GM19043 (cell line): ENCODE measurements at regions not wholly inside any gene's neighbourhood (a gene's known extent, or its start where the extent isn't known, plus 50 kb on each side); places are given as distances from the start of the nearest gene placed in this dataset.

Experiments
- ATAC-seq: cut with Tn5 transposase; IDR thresholded peaks from one replicate; pipeline ENCODE4 v1.9.1; 2021; ENCODE audit warnings: low read depth; ENCODE audit not compliant: unreplicated experiment

DNA sequence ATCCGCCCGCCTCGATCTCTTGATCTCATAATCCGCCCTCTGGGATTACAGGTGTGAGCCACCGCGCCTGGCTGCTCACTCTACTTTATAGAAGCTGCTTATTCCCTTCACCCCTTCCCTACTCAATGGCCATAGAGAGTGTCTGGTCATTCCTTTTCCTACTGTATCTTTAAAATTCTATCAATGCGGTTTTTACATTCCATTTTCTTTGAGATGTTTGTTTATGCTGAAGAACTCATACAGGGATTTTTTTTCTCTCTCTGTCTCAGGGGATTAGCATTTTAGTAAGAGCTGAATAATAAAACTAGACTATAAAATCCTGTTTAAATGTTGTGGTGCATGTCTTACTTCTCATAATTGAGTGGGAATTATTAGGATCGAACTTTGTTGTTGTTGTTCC, 218.6 kb upstream of the FOXN3 start:
- ATAC-seq: no peak

DNA sequence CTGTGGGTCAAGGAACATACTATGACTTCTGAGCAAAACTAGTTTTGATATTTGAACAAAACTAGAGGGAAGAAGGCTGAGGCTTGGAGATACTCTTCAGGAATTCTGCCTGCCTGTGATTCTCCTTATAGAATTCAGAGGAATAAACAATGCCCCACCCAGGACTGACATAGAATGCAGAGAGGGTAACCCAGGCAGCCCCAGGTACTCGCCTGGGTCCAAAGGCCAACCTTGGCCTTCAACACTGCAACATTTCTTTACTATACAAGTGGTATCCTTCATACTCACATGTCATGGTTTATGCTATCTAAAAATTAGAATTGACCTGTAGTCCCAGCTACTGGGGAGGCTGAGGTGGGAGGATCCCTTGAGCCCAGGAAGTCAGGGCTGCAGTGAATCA, 217.0 kb upstream of the FOXN3 start:
- no peak for ATAC-seq

DNA sequence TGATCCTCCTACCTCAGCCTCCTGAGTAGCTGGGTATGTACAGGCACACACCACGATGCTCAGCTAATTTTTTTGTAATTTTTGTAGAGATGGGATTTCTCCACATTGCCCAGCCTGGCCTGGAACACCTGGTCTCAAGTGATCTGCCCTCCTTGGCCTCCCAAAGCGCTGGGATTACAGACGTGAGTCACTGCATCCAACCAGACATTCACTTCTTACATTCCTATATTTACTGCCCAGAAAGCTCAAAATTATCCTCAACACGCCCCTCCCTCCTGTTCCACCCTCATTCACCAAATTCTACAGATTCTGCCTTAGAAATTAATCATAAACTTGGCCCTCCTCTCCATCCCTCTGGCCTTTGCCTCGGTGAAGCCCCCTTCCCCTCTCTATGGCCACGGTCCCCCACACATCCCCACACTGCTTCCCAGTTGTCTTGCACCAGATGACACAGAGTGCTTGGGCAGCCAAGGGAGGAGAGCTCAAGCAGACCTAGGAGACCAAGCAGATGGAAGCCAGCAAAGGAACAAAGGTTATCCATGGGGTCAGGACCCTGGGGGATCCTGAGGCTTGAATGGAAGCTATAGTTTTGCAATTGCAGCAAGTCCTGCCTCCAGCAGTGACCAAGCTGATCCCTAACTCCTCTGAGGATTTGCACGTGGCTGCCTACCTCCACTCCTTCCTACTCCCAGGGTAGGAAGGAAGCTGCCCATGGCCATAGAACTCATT, 213.2 kb upstream of the FOXN3 start:
- no peak for ATAC-seq

DNA sequence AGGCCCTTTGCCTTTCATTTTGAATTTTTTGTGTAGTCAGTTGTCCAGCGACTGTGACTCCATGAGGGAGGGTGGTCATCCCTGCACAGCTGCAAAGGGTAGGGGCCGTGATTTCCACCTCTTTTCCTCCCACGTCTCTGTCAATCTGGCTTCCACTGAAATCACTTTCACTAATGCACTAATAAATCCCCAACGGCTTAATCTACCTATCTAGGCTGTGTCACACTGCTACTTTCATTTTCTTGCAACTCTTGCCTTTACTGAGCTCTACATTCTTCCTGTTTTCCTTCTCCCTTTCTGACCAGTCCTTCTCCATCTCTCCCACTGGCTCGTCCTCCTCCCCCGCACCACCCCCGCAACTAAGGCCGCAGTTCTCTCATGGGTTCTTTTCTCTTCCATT, 212.3 kb upstream of the FOXN3 start:
- no peak for ATAC-seq

GRCh38 chr14:89628521-89628920, 211.5 kb upstream of the FOXN3 start:
- no peak for ATAC-seq

- ATAC-seq: no peak
These were observed 209.3 kb upstream of the FOXN3 start for GRCh38 chr14:89626233-89626806.

GRCh38 chr14:89625731-89626232, 208.7 kb upstream of the FOXN3 start:
- ATAC-seq: no peak

DNA sequence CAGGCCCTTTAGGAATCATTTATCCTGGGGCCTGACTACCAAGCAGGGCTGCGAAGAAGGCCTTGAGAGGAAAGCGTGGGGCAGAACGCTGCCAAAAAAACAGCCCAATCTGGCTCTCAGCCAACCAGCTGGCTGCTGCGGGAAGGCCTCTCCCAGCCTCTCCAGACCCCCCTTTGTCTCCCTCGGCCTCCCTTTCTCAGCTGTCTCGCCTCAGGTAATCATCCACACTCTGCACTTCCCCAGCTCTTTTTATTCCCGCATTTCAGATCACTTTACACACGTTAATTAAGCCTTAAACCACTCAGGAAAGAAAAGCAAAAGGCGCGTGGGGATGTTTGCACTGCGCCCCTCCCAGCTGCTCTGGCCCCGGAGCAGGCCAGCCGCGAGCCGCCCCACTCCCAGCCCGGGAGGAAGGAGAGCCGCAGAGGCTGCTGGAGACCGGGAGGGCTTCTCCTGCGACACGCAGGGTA, 208.2 kb upstream of the FOXN3 start:
- ATAC-seq: no peak

- no peak for ATAC-seq
These were observed 207.6 kb upstream of the FOXN3 start for GRCh38 chr14:89624500-89625156.

GRCh38 chr14:89621791-89622638, 205.0 kb upstream of the FOXN3 start:
- ATAC-seq: no peak

DNA sequence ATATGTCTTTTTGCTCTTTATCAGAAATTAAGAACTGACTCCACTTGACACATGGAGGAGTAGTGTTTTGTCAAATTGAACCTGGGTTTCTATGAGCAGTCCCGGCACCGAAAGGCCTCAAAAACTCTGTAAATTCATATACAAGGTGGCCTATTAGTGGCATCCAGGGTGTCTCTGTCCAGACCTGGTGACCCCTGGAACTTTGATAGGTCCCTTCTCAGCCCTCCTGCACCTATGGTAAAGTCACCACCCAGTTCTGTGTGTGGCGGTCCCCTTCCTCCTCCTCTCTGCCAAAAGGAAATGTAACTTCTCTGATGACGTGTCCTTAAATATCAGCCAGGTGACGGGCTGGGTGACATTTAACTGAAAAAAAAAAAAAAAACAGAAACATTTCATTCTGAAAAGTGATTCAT, 204.0 kb upstream of the FOXN3 start:
- ATAC-seq: no peak

DNA sequence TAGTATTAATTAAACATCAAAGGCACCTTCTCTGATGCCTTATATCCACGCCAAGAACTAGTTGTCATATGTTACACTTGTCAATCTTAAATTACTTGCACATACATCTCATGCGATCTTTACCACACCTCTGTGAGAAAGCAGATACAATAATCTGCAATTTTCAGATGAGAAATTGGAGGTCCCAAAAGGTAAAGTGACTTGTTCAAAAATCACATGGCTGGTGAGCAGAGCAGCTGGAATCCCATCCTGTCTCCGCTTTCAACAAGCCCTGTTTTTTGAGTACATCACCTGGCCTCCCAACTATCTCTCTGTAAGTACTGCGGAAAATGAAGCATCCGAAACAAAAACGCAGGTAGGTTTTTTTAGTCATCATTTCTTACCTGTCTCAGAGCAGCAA, 203.4 kb upstream of the FOXN3 start:
- no peak for ATAC-seq

DNA sequence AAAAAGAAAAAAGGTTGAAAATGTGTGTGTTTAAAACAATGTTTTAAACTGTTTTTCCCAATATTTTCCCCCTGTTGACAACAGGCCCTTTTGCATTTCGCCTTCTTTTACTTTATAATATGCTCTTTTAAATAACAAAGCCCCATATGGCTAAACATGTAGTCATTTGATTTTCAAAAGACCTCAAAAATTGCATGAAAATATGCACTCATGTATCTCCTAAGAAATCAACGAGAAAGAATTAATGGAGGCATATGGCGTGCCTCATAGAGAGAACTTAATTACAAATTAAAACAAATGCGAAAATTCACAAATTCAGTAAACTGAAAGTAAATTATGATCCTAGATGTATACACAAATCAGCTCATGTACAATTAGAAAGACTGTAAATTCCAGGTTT, 202.6 kb upstream of the FOXN3 start:
- no peak for ATAC-seq

- ATAC-seq: peak; percentile 56
These were observed 201.9 kb upstream of the FOXN3 start for GRCh38 chr14:89618811-89619551.

GRCh38 chr14:89618330-89618708, 201.3 kb upstream of the FOXN3 start:
- no peak for ATAC-seq

DNA sequence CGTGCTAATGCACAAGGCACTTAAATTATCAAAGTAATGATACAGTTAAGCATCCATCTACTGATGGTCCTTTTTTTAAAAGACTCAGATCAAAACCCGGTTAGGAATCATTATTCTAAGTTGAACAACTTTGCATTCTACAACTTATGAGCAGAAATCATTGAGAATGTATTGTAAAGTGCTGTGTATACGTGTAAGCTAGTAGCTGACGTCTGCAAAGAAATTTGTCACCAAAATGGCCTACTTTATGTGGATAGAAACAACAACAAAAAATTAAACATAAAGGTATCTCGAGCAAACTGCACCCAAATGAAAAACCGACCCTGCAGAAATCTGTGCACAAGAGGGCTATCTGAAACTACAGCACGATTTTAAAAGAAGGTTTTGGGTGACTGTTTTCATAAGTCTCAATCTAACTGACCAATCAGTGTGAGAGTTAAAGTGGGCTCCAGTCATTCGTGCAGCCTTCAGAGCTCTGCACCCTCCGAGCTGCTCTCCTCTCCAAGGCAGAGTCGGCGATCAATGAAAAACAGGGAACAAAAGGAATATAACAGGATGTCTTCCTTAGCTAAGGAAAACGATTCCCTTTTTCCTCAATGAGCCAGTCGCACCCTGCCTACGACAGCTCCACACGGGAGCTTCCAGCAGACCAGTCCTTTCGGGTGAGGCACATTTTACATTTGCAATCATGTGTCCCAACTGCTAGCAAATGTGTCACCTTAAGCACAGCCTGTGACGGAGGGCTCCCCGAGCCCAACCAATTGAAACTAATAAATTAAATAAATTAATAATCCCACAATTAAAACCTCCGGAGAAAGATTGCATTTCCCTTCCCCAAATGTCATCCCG, 200.7 kb upstream of the FOXN3 start:
- peak; percentile 26 for ATAC-seq

- ATAC-seq: peak; percentile 35
These were observed 199.9 kb upstream of the FOXN3 start for GRCh38 chr14:89616852-89617341.

GRCh38 chr14:89616425-89616824, 199.4 kb upstream of the FOXN3 start:
- ATAC-seq: no peak

DNA sequence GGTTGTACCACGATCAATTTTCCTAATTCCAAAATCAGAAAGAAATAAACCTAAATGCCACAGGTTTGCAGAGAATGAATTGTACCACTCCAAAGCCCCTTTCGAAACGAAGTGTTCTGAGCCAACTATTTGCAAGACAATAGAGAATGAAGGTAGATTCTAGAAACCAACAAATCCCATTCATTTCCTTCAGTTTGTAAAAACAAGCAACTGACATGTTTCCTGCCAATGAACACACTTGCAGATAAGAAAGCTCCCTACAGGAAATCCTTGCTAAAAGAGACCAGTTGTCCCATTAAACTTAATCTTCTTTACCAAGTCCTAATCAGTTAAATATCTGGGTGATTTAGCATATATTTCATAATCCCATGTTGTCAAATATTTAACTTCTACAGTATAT, 198.4 kb upstream of the FOXN3 start:
- ATAC-seq: no peak
